ENCODE measurements at regions not wholly inside any gene's neighbourhood (a gene's known extent, or its start where the extent isn't known, plus 50 kb on each side); places are given as distances from the start of the nearest gene placed in this dataset.

GRCh38 chr1:184262109-184262508, 124.7 kb upstream of the C1orf21 start:
- Histone ChIP-seq H4K5ac (ENCODE audit: insufficient read length, low read depth, low read length) (no peak overlapping the region), H3K4me3 (ENCODE audit: extremely low read depth in 1 of 4, insufficient read depth in 2 of 4, low read depth in 3 of 4, low read length in 4 of 4) (no peak overlapping the region), H2BK5ac (ENCODE audit: low read depth, low read length) (no peak overlapping the region), H3K4me2 (ENCODE audit: insufficient read depth in 1 of 2, low read depth in 2 of 2, low read length in 2 of 2) (no peak overlapping the region), H3K79me2 (ENCODE audit: control insufficient read depth in 1 of 2, insufficient read depth in 2 of 2, low read length in 2 of 2) (no peaks in the 10 kb centered on the region), H3K9ac (replicated peaks in 1 of 4; ENCODE audit: extremely low read depth in 1 of 4, low read depth in 3 of 4, low read length in 3 of 4) (no peak overlapping the region), H2BK15ac (ENCODE audit: low read length) (no peak overlapping the region), H3K27ac (ENCODE audit: low read depth, low read length) (no peak overlapping the region), H4K91ac (replicated peaks; ENCODE audit: insufficient read length, low read length) (no peak overlapping the region), H3K36me3 (ENCODE audit: control insufficient read depth in 2 of 4, insufficient read depth in 4 of 4, low read length in 3 of 4) (no peaks in the 10 kb centered on the region), H3K23ac (ENCODE audit: insufficient read length) (no peak overlapping the region), H3K4me1 (replicated peaks in 1 of 4; ENCODE audit: control insufficient read depth in 3 of 4, insufficient read depth in 4 of 4, low read length in 3 of 4) (no peaks in the 10 kb centered on the region), H2AK5ac (ENCODE audit: low read depth, low read length) (no peak overlapping the region), H2BK20ac (ENCODE audit: low read length) (no peak overlapping the region), H4K8ac (ENCODE audit: extremely low read depth, insufficient read depth, low read length) (no peak overlapping the region), H3K23me2 (ENCODE audit: low read depth, low read length) (no peaks in the 10 kb centered on the region), H3K18ac (ENCODE audit: extremely low read depth, low read length) (no peak overlapping the region), H3K27me3 (replicated peaks in 1 of 4; ENCODE audit: control insufficient read depth in 3 of 4, extremely low read depth in 1 of 4, insufficient read depth in 3 of 4, low read length in 3 of 4) (no peaks in the 10 kb centered on the region; a peak in 1 of 7 replicates), H3K9me3 (ENCODE audit: insufficient read depth in 2 of 2, low read depth in 1 of 2, low read length in 1 of 2) (no peaks in the 10 kb centered on the region), H2BK120ac (replicated peaks; ENCODE audit: low read depth, low read length) (no peak overlapping the region), H2AFZ (ENCODE audit: low read length) (no peak overlapping the region), H3K56ac (replicated peaks; ENCODE audit: insufficient read length, low read depth, low read length) (no peak overlapping the region), H3K79me1 (ENCODE audit: low read depth, low read length) (no peaks in the 10 kb centered on the region; the same call in 1 of the 2 replicates), H3K14ac (ENCODE audit: insufficient read length) (no peak overlapping the region), H2BK12ac (ENCODE audit: low read depth, low read length) (no peak overlapping the region), H4K20me1 (replicated peaks in 1 of 2; ENCODE audit: control insufficient read depth in 1 of 2, insufficient read depth in 2 of 2, low read length in 2 of 2) (no peaks in the 10 kb centered on the region), H3K4ac (replicated peaks; ENCODE audit: insufficient read length, low read depth, low read length) (no peak overlapping the region)
- FAIRE-seq (no peak), DNase-seq (ENCODE audit: low read depth in 1 of 2, low spot score in 2 of 2) (no peak)
- POLR2A ChIA-PET (ENCODE audit: partially characterized antibody), result no interaction called here
- TF ChIP-seq MAX (IDR thresholded peaks at IDR 0.05) (no peak), NANOG (IDR thresholded peaks at IDR 0.05; ENCODE audit: insufficient read depth, low read depth, low read length, poor library complexity, severe bottlenecking) (no peak), TAF7 (optimal IDR thresholded peaks at IDR 0.05; ENCODE audit: borderline replicate concordance, low read depth, low read length) (no peak), POLR2AphosphoS5 (IDR thresholded peaks at IDR 0.05; ENCODE audit: low read depth, low read length) (no peak), TEAD4 (IDR thresholded peaks at IDR 0.05; ENCODE audit: low read depth, low read length) (no peak), CEBPB (IDR thresholded peaks at IDR 0.05; ENCODE audit: low read depth, low read length) (no peak), YY1 (IDR thresholded peaks at IDR 0.05; ENCODE audit: low read depth, low read length) (no peak), ATF2 (IDR thresholded peaks at IDR 0.05; ENCODE audit: low read length) (no peak), FOSL1 (IDR thresholded peaks at IDR 0.05; ENCODE audit: insufficient read depth, low read depth, low read length) (no peak), RNF2 (IDR thresholded peaks at IDR 0.05; ENCODE audit: borderline replicate concordance, low read depth, low read length, missing control alignments, poor library complexity, severe bottlenecking) (no peak), MAFK (IDR thresholded peaks at IDR 0.05; ENCODE audit: low read depth, low read length) (no peak), JUN (IDR thresholded peaks at IDR 0.05; ENCODE audit: low read depth, low read length) (no peak)
- CTCF ChIA-PET (ENCODE audit: partially characterized antibody), result interaction anchor here (1.1 kb wide), 1 partner anchor 25 kb away, joined by 3 read pairs; no protein-coding TSS in a partner anchor
